ENCODE measurements at regions not wholly inside any gene's neighbourhood (a gene's known extent, or its start where the extent isn't known, plus 50 kb on each side); places are given as distances from the start of the nearest gene placed in this dataset.
A peak's percentile ranks its signal among the peaks of the same experiment; 100 is the strongest.
"Not testable (repeated sequence)": the region's sequence is repeated elsewhere in the genome, so short reads cannot be mapped to it uniquely, and the experiment has no call there.

- intact Hi-C loops (cut with micrococcal nuclease) = loop anchor here (5.0 to 10.0 kb wide), 2 partner anchors 164 to 952 kb away; no protein-coding TSS in a partner anchor
- Histone ChIP-seq H3K4me2 (ENCODE audit: low read length) (no peak overlapping the region), H3K9me2 (replicated peaks; ENCODE audit: low read length) (no peaks in the 10 kb centered on the region), H3K4me3 (ENCODE audit: low read length) (no peak overlapping the region), H3K27ac (ENCODE audit: low read length) (no peak overlapping the region), H3K27me3 (ENCODE audit: low read length) (no peaks in the 10 kb centered on the region), H3K79me2 (ENCODE audit: low read length) (no peaks in the 10 kb centered on the region), H3K36me3 (ENCODE audit: low read depth, low read length) (no peaks in the 10 kb centered on the region), H2AFZ (ENCODE audit: low read length) (no peak overlapping the region), H3K4me1 (ENCODE audit: insufficient read depth, low read length) (no peaks in the 10 kb centered on the region), H3K9me3 (ENCODE audit: low read length) (no peaks in the 10 kb centered on the region), H3K9ac (ENCODE audit: low read length) (no peak overlapping the region), H4K20me1 (ENCODE audit: low read length) (no peaks in the 10 kb centered on the region), H3F3A (ENCODE audit: low read length, unreplicated experiment) (no peaks in the 10 kb centered on the region)
- no TSS peak for BruUV-seq (replicated peaks)
- ChIA-PET CTCF (no interaction called here), POLR2A (ENCODE audit: unreplicated experiment) (no interaction called here)
- ATAC-seq = no peak
- TF ChIP-seq EZH2 (IDR thresholded peaks at IDR 0.05; ENCODE audit: low read length, unreplicated experiment) (no peak), CTCF (conservative IDR thresholded peaks at IDR 0.05; ENCODE audit: low read depth, low read length) (no peak), EZH2phosphoT487 (IDR thresholded peaks at IDR 0.05; ENCODE audit: borderline replicate concordance, low read length) (no peak)
- no peak for DNase-seq
These were observed 902.1 kb downstream of the TRAM1L1 start for GRCh38 chr4:116183241-116183640.

GRCh38 chr4:116180157-116180601, 905.2 kb downstream of the TRAM1L1 start:
- intact Hi-C loops (cut with micrococcal nuclease) = loop anchor here (5.0 to 10.0 kb wide), 2 partner anchors 167 to 955 kb away; no protein-coding TSS in a partner anchor
- no TSS peak for BruUV-seq (replicated peaks)
- Histone ChIP-seq H4K20me1 (ENCODE audit: low read length) (no peaks in the 10 kb centered on the region), H3K27me3 (ENCODE audit: low read length) (no peaks in the 10 kb centered on the region), H2AFZ (ENCODE audit: low read length) (peak overlapping the region; percentile 74), H3K79me2 (ENCODE audit: low read length) (no peaks in the 10 kb centered on the region), H3K9ac (ENCODE audit: low read length) (no peak overlapping the region), H3F3A (ENCODE audit: low read length, unreplicated experiment) (no peaks in the 10 kb centered on the region), H3K4me1 (ENCODE audit: insufficient read depth, low read length) (no peaks in the 10 kb centered on the region), H3K36me3 (ENCODE audit: low read depth, low read length) (no peaks in the 10 kb centered on the region), H3K27ac (ENCODE audit: low read length) (no peak overlapping the region), H3K9me3 (ENCODE audit: low read length) (no peaks in the 10 kb centered on the region), H3K4me2 (ENCODE audit: low read length) (peak overlapping the region; percentile 71), H3K4me3 (ENCODE audit: low read length) (peak overlapping the region; percentile 46), H3K9me2 (replicated peaks; ENCODE audit: low read length) (no peaks in the 10 kb centered on the region)
- POLR2A ChIA-PET (ENCODE audit: unreplicated experiment) = no interaction called here
- CTCF ChIA-PET = interaction anchor here (1.0 kb wide), 1 partner anchor 523 kb away, joined by 7 read pairs; no protein-coding TSS in a partner anchor
- DNase-seq (peak; percentile 24), ATAC-seq (peak; percentile 55)
- no peak for TF ChIP-seq EZH2 (IDR thresholded peaks at IDR 0.05; ENCODE audit: low read length, unreplicated experiment)
- TF ChIP-seq CTCF (conservative IDR thresholded peaks at IDR 0.05; ENCODE audit: low read depth, low read length) = peak; percentile 68

- H3K4me3 ChIP-seq (ENCODE audit: low read length); intact Hi-C loops (cut with micrococcal nuclease); H3K27ac ChIP-seq (ENCODE audit: low read length); ATAC-seq; POLR2A ChIA-PET (ENCODE audit: unreplicated experiment); H3K4me1 ChIP-seq (ENCODE audit: insufficient read depth, low read length); BruUV-seq (replicated peaks); H3K9me3 ChIP-seq (ENCODE audit: low read length); H3K79me2 ChIP-seq (ENCODE audit: low read length); CTCF ChIA-PET; H3K36me3 ChIP-seq (ENCODE audit: low read depth, low read length); H3K9ac ChIP-seq (ENCODE audit: low read length); H3F3A ChIP-seq (ENCODE audit: low read length, unreplicated experiment); H2AFZ ChIP-seq (ENCODE audit: low read length); H4K20me1 ChIP-seq (ENCODE audit: low read length); H3K9me2 ChIP-seq (replicated peaks; ENCODE audit: low read length); H3K27me3 ChIP-seq (ENCODE audit: low read length); H3K4me2 ChIP-seq (ENCODE audit: low read length); DNase-seq: not testable (repeated sequence)
These were observed 934.0 kb downstream of the TRAM1L1 start for GRCh38 chr4:116151371-116151770.

All from PC-3 (cell line).